NCI-H1048 (cell line): ENCODE measurements at regions not wholly inside any gene's neighbourhood (a gene's known extent, or its start where the extent isn't known, plus 50 kb on each side); places are given as distances from the start of the nearest gene placed in this dataset.
"Not testable (repeated sequence)": the region's sequence is repeated elsewhere in the genome, so short reads cannot be mapped to it uniquely, and the experiment has no call there.

Source experiments
- DNase-seq: peaks from one replicate; lab custom pipeline; 2025; lab: John Stamatoyannopoulos, UW

GRCh38 chr4:83780053-83780733 lies 244.3 kb downstream of the GPAT3 start:
- DNase-seq: no peak

- DNase-seq: no peak
Observed at GRCh38 chr4:83779103-83780052, 243.5 kb downstream of the GPAT3 start.

GRCh38 chr4:83772685-83773084 lies 236.8 kb downstream of the GPAT3 start:
- no peak for DNase-seq

- no peak for DNase-seq
Observed at GRCh38 chr4:83771113-83771705, 235.3 kb downstream of the GPAT3 start.

GRCh38 chr4:83768146-83768545 lies 232.2 kb downstream of the GPAT3 start:
- DNase-seq: no peak

GRCh38 chr4:83767067-83767466 lies 231.2 kb downstream of the GPAT3 start:
- no peak for DNase-seq

- no peak for DNase-seq
Observed at GRCh38 chr4:83759611-83760010, 223.7 kb downstream of the GPAT3 start.

- DNase-seq: no peak
Observed at GRCh38 chr4:83758285-83758684, 222.4 kb downstream of the GPAT3 start.

GRCh38 chr4:83757121-83757621 lies 221.3 kb downstream of the GPAT3 start:
- DNase-seq: no peak

- DNase-seq: no peak
Observed at GRCh38 chr4:83753260-83753659, 217.4 kb downstream of the GPAT3 start.

- DNase-seq: no peak
Observed at GRCh38 chr4:83751336-83751949, 215.5 kb downstream of the GPAT3 start.

GRCh38 chr4:83748711-83749110 lies 212.8 kb downstream of the GPAT3 start:
- DNase-seq: no peak

GRCh38 chr4:83738895-83739294 lies 203.0 kb downstream of the GPAT3 start:
- no peak for DNase-seq

GRCh38 chr4:83734576-83734975 lies 198.7 kb downstream of the GPAT3 start:
- no peak for DNase-seq

- DNase-seq: no peak
Observed at GRCh38 chr4:83732114-83732635, 196.3 kb downstream of the GPAT3 start.

- no peak for DNase-seq
Observed at GRCh38 chr4:83731609-83732008, 195.7 kb downstream of the GPAT3 start.

- DNase-seq: not testable (repeated sequence)
Observed at GRCh38 chr4:83730958-83731357, 195.1 kb downstream of the GPAT3 start.

- no peak for DNase-seq
Observed at GRCh38 chr4:83728191-83728590, 192.3 kb downstream of the GPAT3 start.

- DNase-seq: no peak
Observed at GRCh38 chr4:83725336-83726085, 189.6 kb downstream of the GPAT3 start.

GRCh38 chr4:83724485-83725335 lies 188.8 kb downstream of the GPAT3 start:
- no peak for DNase-seq
